ENCODE measurements at regions not wholly inside any gene's neighbourhood (a gene's known extent, or its start where the extent isn't known, plus 50 kb on each side); places are given as distances from the start of the nearest gene placed in this dataset.

- no peak for TF ChIP-seq CTCF (IDR thresholded peaks at IDR 0.05; ENCODE audit: low read length)
- no peak for TF ChIP-seq EZH2 (optimal IDR thresholded peaks at IDR 0.05; ENCODE audit: low read depth, low read length)
- TF ChIP-seq EZH2phosphoT487 (IDR thresholded peaks at IDR 0.05; ENCODE audit: low read length): no peak
Observed at GRCh38 chr9:100819980-100820379, 208.5 kb upstream of the PLPPR1 start.
